ENCODE measurements at regions not wholly inside any gene's neighbourhood (a gene's known extent, or its start where the extent isn't known, plus 50 kb on each side); places are given as distances from the start of the nearest gene placed in this dataset.
"Not testable (repeated sequence)": the region's sequence is repeated elsewhere in the genome, so short reads cannot be mapped to it uniquely, and the experiment has no call there.

GRCh38 chr2:142757111-142757510 lies 120.4 kb upstream of the KYNU start:
- DNase-seq (ENCODE audit: low spot score): no peak

GRCh38 chr2:142756430-142756829 lies 121.0 kb upstream of the KYNU start:
- no peak for DNase-seq (ENCODE audit: low spot score)

DNA sequence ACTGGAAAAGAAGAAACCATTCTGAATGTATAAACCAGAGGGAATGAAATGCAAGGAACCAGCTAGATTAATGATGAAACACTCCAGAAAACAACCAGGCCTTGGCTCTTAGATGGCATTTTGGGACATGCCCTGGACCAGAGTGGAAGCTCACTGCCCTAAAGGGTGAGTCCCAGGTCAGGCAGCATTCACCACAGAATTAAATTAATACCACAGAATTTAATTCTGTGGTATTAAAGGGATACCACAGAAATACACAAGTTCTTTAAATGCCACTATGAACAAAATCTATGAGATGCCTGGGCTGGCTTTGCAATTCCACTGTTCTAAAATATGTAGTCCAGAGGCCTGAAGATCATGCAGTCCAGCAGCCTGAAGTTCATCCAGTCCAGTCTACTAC lies 122.3 kb upstream of the KYNU start:
- DNase-seq (ENCODE audit: low spot score): no peak

DNA sequence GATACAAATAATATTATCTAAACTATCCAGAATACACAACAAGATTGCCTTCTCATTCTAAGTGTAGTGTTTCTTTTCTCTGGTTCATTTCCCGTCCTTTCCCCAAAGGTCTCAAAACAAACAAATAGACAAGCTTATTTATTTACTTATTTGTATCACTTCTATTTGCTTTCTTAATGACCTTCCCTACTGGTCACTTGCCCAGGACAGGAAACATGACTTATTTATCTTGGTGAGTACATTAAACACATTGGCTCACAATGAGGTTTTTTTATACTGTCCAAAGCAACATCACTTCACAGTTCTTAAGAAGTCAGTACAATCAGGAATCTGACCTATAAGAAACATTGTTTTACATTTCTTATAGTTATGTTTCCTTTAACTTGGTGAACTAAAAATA lies 123.3 kb upstream of the KYNU start:
- no peak for DNase-seq (ENCODE audit: low spot score)

- no peak for DNase-seq (ENCODE audit: low spot score)
Observed at GRCh38 chr2:142750858-142751257, 126.6 kb upstream of the KYNU start.

DNA sequence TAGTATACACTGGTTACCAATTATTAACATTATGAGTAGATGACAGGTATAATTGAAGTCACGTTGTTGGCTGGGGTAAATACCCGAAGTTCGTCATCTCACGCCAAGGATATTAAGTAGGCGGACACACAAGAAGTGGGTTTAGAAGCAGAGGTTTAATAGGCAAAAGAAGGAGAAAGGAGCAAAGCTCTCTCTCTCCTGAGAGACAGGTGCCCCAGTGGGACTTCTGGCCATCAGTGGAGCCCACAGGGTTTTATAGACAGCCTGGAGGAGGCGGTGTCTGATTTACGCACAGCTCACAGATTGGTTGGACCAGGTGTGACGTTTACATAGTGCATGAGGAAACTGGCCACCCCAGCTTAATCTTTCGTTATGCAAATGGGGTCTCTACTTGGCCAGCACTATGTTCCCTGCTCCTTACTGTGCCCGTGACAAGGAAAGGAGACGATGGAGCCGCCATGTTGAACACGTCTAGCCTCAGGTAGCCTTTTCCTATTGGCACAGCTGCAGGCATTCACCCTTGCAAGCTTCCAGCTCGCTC lies 128.8 kb upstream of the KYNU start:
- no peak for DNase-seq (ENCODE audit: low spot score)

GRCh38 chr2:142745691-142746090 lies 131.8 kb upstream of the KYNU start:
- DNase-seq (ENCODE audit: low spot score): no peak

GRCh38 chr2:142742371-142743214 lies 134.9 kb upstream of the KYNU start:
- no peak for DNase-seq (ENCODE audit: low spot score)

- no peak for DNase-seq (ENCODE audit: low spot score)
Observed at GRCh38 chr2:142741764-142742269, 135.6 kb upstream of the KYNU start.

DNA sequence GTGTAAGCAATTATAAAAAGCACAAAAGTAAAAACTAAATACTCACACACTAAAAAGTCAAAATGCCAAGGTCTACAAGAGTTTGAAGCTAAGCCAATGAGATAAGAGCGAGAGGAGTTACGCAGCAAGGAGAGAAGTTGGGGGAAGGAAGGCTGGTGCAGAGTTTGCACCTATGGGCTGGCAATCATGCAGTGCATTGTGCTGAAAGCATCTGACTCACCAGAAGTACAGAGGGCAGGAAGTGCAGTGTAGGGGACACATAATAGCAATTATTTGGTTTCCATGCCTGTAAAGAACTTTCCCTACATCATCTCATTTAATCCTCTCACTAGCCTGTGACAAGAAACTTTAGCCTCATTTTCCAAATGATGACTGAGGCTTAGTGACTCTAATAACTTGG lies 142.7 kb upstream of the KYNU start:
- no peak for DNase-seq (ENCODE audit: low spot score)

GRCh38 chr2:142734231-142734630 lies 143.2 kb upstream of the KYNU start:
- peak; percentile 27 for DNase-seq (ENCODE audit: low spot score)

- not testable (repeated sequence) for DNase-seq (ENCODE audit: low spot score)
Observed at GRCh38 chr2:142729814-142730213, 147.7 kb upstream of the KYNU start.

DNA sequence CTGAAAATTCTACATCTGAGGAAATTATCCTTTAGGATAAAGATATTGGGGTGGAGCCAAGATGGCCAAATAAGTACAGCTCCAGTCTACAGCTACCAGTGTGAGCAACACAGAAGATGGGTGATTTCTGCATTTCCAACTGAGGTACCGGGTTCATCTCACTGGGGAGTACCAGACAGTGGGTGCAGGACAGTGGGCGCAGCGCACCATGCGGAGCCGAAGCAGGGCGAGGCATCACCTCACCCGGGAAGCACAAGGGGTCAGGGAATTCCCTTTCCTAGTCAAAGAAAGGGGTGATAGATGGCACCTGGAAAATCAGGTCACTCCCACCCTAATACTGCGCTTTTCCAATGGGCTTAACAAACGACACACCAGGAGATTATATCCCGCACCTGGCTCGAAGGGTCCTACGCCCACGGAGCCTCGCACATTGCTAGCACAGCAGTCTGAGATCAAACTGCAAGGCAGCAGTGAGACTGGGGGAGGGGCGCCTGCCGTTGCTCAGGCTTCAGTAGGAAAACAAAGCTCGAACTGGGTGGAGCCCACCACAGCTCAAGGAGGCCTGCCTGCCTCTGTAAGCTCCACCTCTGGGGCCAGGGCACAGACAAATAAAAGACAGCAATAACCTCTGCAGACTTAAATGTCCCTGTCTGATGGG lies 149.5 kb upstream of the KYNU start:
- DNase-seq (ENCODE audit: low spot score): not testable (repeated sequence)

DNA sequence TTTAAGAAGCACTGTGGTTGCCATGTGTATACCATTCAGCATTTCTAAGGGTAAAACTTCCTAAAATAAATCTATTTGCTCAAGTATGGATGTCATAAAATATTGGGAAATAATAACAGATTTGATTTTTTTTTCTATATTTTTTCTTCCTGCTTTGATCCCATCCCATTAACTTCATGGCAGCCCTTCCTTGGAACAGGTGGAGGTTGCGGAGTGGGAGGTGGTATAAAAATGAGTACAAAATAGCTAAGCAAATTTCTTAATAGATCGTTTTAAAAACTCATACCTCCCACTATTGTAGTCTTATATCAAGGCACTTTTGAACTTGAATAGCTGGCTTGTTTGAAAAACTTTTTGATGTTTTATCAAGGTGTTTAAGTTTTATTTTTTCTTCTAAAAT lies 152.1 kb upstream of the KYNU start:
- no peak for DNase-seq (ENCODE audit: low spot score)

DNA sequence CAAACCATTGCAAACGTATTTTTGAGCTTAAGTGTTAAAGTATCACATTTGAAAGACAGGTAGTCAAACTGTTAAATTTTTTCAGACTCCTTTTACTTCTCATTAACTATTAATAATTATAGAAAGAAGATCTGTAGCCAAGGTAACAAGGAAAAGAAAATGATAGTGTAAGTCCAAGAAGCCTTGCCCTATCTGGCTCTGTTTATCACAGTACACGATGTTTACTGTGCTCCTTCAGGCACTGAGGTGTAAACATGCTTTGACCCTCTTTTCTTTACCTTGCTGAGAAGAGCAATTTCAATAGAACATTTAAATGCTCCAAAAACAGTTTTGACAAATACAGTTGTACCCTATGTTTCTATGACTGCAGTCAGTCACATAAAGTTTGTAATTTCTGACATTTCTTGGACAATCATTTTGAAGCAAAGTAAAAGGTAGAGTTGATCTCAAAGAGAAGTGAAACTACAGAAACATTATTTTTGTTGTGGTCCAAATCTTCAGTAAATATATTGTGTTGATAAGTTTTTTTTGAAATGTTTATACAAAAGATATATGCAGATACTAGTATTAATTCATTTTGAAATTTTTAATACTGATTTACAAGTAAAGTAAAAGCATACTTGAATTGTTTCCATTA lies 152.6 kb upstream of the KYNU start:
- no peak for DNase-seq (ENCODE audit: low spot score)

DNA sequence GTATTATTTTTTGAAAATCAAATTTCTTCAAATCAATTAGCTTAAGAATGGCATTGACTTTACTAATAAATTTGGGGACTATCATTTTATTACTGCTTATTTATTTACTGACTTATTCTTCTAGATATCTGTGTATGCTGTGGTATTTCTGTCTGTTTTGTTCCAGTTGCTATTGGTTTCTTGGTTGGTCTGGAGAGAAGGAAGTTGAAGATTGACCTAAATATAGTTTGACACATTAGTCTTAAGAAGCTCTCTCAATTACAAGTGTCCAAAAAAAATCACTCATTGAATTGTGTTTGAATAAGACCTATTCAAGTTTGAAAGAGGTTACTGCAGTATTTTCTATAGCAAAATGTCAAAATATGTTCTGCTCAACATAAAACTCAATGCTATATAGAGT lies 153.3 kb upstream of the KYNU start:
- no peak for DNase-seq (ENCODE audit: low spot score)

DNA sequence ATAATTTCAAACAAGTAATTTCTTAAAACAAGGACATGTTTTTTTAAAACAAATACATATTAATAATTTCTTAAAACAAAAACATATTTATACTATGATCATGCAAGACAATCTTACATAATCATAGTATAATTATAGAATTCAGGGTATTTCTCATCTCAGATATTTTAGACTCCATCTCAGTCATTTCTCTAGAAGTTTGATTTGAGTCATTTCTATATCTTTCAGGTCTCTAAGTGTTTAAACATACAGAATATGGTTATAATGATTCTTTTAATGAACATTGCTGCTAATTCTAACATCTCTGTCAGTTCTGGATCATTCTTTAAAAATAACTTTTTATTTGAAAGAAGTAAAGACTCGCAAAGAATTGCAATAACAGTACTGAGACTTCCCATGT lies 154.2 kb upstream of the KYNU start:
- DNase-seq (ENCODE audit: low spot score): no peak

GRCh38 chr2:142722569-142722968 lies 154.9 kb upstream of the KYNU start:
- DNase-seq (ENCODE audit: low spot score): no peak

DNA sequence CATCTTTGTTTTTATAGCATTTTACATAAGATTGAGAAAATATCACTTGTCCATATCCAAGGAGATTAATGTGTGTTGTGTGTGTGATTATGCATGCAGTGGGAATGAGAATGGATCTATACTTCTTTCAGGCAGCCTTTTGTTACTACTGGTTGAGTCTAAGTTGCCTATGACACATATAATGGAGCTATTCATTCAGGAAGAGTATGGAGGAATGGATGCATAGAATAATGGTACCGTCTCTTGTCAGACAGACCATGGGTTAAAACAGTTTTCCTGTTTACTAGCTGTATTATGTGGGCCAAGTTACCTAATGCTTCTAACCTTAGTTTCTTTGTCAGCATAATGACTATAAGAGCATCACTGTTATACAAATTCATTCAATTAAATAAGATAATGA lies 155.4 kb upstream of the KYNU start:
- no peak for DNase-seq (ENCODE audit: low spot score)

DNA sequence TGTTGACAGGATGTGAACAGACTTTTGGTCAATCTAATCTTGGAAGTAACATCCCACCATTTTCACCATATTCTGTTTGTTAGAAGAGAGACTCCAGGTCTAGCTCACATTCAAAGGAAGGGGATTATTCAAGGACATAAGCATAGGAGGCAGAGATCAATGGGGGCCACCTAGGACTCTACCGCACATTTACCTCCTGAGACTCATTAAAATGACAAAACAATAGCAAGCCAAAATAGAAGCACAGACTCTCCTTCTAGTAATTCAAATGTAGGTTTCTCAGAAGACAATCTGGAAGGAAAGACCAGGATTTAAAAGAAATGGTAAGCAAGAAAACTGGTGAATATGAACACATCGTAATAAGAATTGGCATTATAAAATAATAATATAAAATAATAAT lies 156.4 kb upstream of the KYNU start:
- DNase-seq (ENCODE audit: low spot score): no peak

DNA sequence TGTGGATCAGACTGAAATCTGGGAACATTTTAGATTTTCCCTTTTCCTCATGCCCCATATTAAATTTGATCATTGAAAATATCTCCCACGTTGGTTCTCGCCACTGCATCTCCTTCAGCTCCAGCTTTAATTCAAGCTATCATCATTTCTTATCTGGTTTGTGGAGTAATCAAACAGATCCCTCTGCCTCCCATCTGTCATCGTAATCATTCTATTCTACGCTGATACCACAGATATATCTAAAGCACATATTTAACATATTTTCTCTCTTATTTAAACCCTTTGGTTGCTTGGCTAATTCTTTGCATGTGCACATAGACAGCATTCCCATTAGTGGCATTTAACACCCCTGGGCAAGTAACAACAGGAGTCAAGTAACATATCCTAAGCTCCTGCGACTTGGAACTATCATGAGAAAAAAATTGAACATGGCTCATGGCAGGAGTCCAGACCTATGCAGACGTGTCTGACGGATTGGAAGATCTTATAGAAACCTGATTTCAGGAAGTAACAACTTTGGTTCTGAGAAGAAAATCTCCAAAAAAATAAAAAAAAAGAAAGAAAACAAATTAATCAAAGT lies 158.8 kb upstream of the KYNU start:
- no peak for DNase-seq (ENCODE audit: low spot score)

GRCh38 chr2:142716463-142717242 lies 160.8 kb upstream of the KYNU start:
- no peak for DNase-seq (ENCODE audit: low spot score)
